ENCODE measurements at regions not wholly inside any gene's neighbourhood (a gene's known extent, or its start where the extent isn't known, plus 50 kb on each side); places are given as distances from the start of the nearest gene placed in this dataset.
"Not testable (repeated sequence)": the region's sequence is repeated elsewhere in the genome, so short reads cannot be mapped to it uniquely, and the experiment has no call there.

GRCh38 chr4:45471335-45471734 is 652.5 kb downstream of the GABRG1 start:
- no peak for DNase-seq (ENCODE audit: low spot score in 2 of 2)
- H3K4me1 ChIP-seq = no peaks in the 10 kb centered on the region
- in situ Hi-C loops (cut with MboI; ENCODE audit: low sequenced_read_pairs) = no loop called here
- H3K36me3 ChIP-seq (replicated peaks) = no peaks in the 10 kb centered on the region
- no peaks in the 10 kb centered on the region for H3K9me3 ChIP-seq
- no peak overlapping the region for H3K4me3 ChIP-seq
- H3K27me3 ChIP-seq (ENCODE audit: low read depth) = no peaks in the 10 kb centered on the region

- Histone ChIP-seq H3K9me3 (no peaks in the 10 kb centered on the region), H3K4me3 (no peak overlapping the region), H3K27me3 (ENCODE audit: low read depth) (no peaks in the 10 kb centered on the region), H3K4me1 (no peaks in the 10 kb centered on the region), H3K36me3 (replicated peaks) (no peaks in the 10 kb centered on the region)
- no peak for DNase-seq (ENCODE audit: low spot score in 2 of 2)
- in situ Hi-C loops (cut with MboI; ENCODE audit: low sequenced_read_pairs) = no loop called here
Observed at GRCh38 chr4:45467157-45467556, 656.7 kb downstream of the GABRG1 start.

GRCh38 chr4:45460157-45460556 is 663.7 kb downstream of the GABRG1 start:
- H3K9me3 ChIP-seq; H3K36me3 ChIP-seq (replicated peaks); H3K4me3 ChIP-seq; in situ Hi-C loops (cut with MboI; ENCODE audit: low sequenced_read_pairs); H3K27me3 ChIP-seq (ENCODE audit: low read depth); DNase-seq (ENCODE audit: low spot score in 2 of 2); H3K4me1 ChIP-seq: not testable (repeated sequence)

GRCh38 chr4:45455217-45455616 is 668.6 kb downstream of the GABRG1 start:
- no peaks in the 10 kb centered on the region for H3K4me1 ChIP-seq
- H3K4me3 ChIP-seq = no peak overlapping the region
- no peaks in the 10 kb centered on the region for H3K27me3 ChIP-seq (ENCODE audit: low read depth)
- no peaks in the 10 kb centered on the region for H3K36me3 ChIP-seq (replicated peaks)
- in situ Hi-C loops (cut with MboI; ENCODE audit: low sequenced_read_pairs) = no loop called here
- no peak for DNase-seq (ENCODE audit: low spot score in 2 of 2)
- no peaks in the 10 kb centered on the region for H3K9me3 ChIP-seq

- in situ Hi-C loops (cut with MboI; ENCODE audit: low sequenced_read_pairs) = no loop called here
- DNase-seq (ENCODE audit: low spot score in 2 of 2) = peak in 1 of 2 experiments; percentile 28
- H3K9me3 ChIP-seq = no peaks in the 10 kb centered on the region
- no peak overlapping the region for H3K4me3 ChIP-seq
- H3K36me3 ChIP-seq (replicated peaks) = no peaks in the 10 kb centered on the region
- H3K27me3 ChIP-seq (ENCODE audit: low read depth) = no peaks in the 10 kb centered on the region
- no peaks in the 10 kb centered on the region for H3K4me1 ChIP-seq
Observed at GRCh38 chr4:45453258-45453853, 670.5 kb downstream of the GABRG1 start.

- Histone ChIP-seq H3K27me3 (ENCODE audit: low read depth) (no peaks in the 10 kb centered on the region), H3K4me3 (no peak overlapping the region), H3K4me1 (no peaks in the 10 kb centered on the region), H3K36me3 (replicated peaks) (no peaks in the 10 kb centered on the region), H3K9me3 (no peaks in the 10 kb centered on the region)
- peak in 1 of 2 experiments; percentile 14 for DNase-seq (ENCODE audit: low spot score in 2 of 2)
- in situ Hi-C loops (cut with MboI; ENCODE audit: low sequenced_read_pairs) = no loop called here
Observed at GRCh38 chr4:45442466-45442865, 681.4 kb downstream of the GABRG1 start.

- no peak overlapping the region for H3K4me3 ChIP-seq
- no peaks in the 10 kb centered on the region for H3K27me3 ChIP-seq (ENCODE audit: low read depth)
- no peaks in the 10 kb centered on the region for H3K36me3 ChIP-seq (replicated peaks)
- in situ Hi-C loops (cut with MboI; ENCODE audit: low sequenced_read_pairs) = no loop called here
- no peak for DNase-seq (ENCODE audit: low spot score in 2 of 2)
- H3K4me1 ChIP-seq = no peaks in the 10 kb centered on the region
- no peaks in the 10 kb centered on the region for H3K9me3 ChIP-seq
Observed at GRCh38 chr4:45438047-45438446, 685.8 kb downstream of the GABRG1 start.

GRCh38 chr4:45437381-45437780 is 686.5 kb downstream of the GABRG1 start:
- Histone ChIP-seq H3K4me3 (no peak overlapping the region), H3K36me3 (replicated peaks) (no peaks in the 10 kb centered on the region), H3K9me3 (no peaks in the 10 kb centered on the region), H3K27me3 (ENCODE audit: low read depth) (no peaks in the 10 kb centered on the region), H3K4me1 (no peaks in the 10 kb centered on the region)
- in situ Hi-C loops (cut with MboI; ENCODE audit: low sequenced_read_pairs) = no loop called here
- DNase-seq (ENCODE audit: low spot score in 2 of 2) = no peak

- in situ Hi-C loops (cut with MboI; ENCODE audit: low sequenced_read_pairs) = no loop called here
- Histone ChIP-seq H3K9me3 (no peaks in the 10 kb centered on the region), H3K36me3 (replicated peaks) (no peaks in the 10 kb centered on the region), H3K4me1 (no peaks in the 10 kb centered on the region), H3K4me3 (no peak overlapping the region), H3K27me3 (ENCODE audit: low read depth) (no peaks in the 10 kb centered on the region)
- DNase-seq (ENCODE audit: low spot score in 2 of 2) = no peak
Observed at GRCh38 chr4:45425135-45425534, 698.7 kb downstream of the GABRG1 start.

- in situ Hi-C loops (cut with MboI; ENCODE audit: low sequenced_read_pairs) = no loop called here
Observed at GRCh38 chr4:45423896-45424295, 697.5 kb upstream of the GNPDA2 start.

GRCh38 chr4:45420091-45420674 is 693.8 kb upstream of the GNPDA2 start:
- in situ Hi-C loops (cut with MboI; ENCODE audit: low sequenced_read_pairs); H3K4me3 ChIP-seq; H3K36me3 ChIP-seq (replicated peaks); H3K4me1 ChIP-seq; H3K27me3 ChIP-seq (ENCODE audit: low read depth); DNase-seq (ENCODE audit: low spot score in 2 of 2); H3K9me3 ChIP-seq: not testable (repeated sequence)

More at GRCh38 chr4:45423896-45424295, 697.5 kb upstream of the GNPDA2 start:
- no peak for DNase-seq (ENCODE audit: low spot score in 2 of 2)
- Histone ChIP-seq H3K4me3 (no peak overlapping the region), H3K4me1 (no peaks in the 10 kb centered on the region), H3K27me3 (ENCODE audit: low read depth) (no peaks in the 10 kb centered on the region), H3K9me3 (no peaks in the 10 kb centered on the region), H3K36me3 (replicated peaks) (no peaks in the 10 kb centered on the region)

- Histone ChIP-seq H3K36me3 (replicated peaks) (no peaks in the 10 kb centered on the region), H3K27me3 (ENCODE audit: low read depth) (no peaks in the 10 kb centered on the region), H3K9me3 (no peaks in the 10 kb centered on the region), H3K4me1 (no peaks in the 10 kb centered on the region), H3K4me3 (no peak overlapping the region)
- in situ Hi-C loops (cut with MboI; ENCODE audit: low sequenced_read_pairs) = no loop called here
- no peak for DNase-seq (ENCODE audit: low spot score in 2 of 2)
Observed at GRCh38 chr4:45410701-45411210, 684.4 kb upstream of the GNPDA2 start.

GRCh38 chr4:45409536-45409935 is 683.2 kb upstream of the GNPDA2 start:
- no peaks in the 10 kb centered on the region for H3K27me3 ChIP-seq (ENCODE audit: low read depth)
- in situ Hi-C loops (cut with MboI; ENCODE audit: low sequenced_read_pairs) = no loop called here
- no peaks in the 10 kb centered on the region for H3K36me3 ChIP-seq (replicated peaks)
- no peaks in the 10 kb centered on the region for H3K4me1 ChIP-seq
- no peak overlapping the region for H3K4me3 ChIP-seq
- DNase-seq (ENCODE audit: low spot score in 2 of 2) = no peak
- H3K9me3 ChIP-seq = no peaks in the 10 kb centered on the region

- Histone ChIP-seq H3K36me3 (replicated peaks) (no peaks in the 10 kb centered on the region), H3K4me1 (no peaks in the 10 kb centered on the region), H3K27me3 (ENCODE audit: low read depth) (no peaks in the 10 kb centered on the region), H3K9me3 (no peaks in the 10 kb centered on the region), H3K4me3 (no peak overlapping the region)
- in situ Hi-C loops (cut with MboI; ENCODE audit: low sequenced_read_pairs) = no loop called here
- no peak for DNase-seq (ENCODE audit: low spot score in 2 of 2)
Observed at GRCh38 chr4:45408996-45409395, 682.6 kb upstream of the GNPDA2 start.

- no peak for DNase-seq (ENCODE audit: low spot score in 2 of 2)
- Histone ChIP-seq H3K4me3 (no peak overlapping the region), H3K36me3 (replicated peaks) (no peaks in the 10 kb centered on the region), H3K4me1 (no peaks in the 10 kb centered on the region), H3K9me3 (no peaks in the 10 kb centered on the region), H3K27me3 (ENCODE audit: low read depth) (no peaks in the 10 kb centered on the region)
- in situ Hi-C loops (cut with MboI; ENCODE audit: low sequenced_read_pairs) = no loop called here
Observed at GRCh38 chr4:45399116-45399515, 672.8 kb upstream of the GNPDA2 start.

All from HAP-1 (cell line).